ENCODE measurements at regions not wholly inside any gene's neighbourhood (a gene's known extent, or its start where the extent isn't known, plus 50 kb on each side); places are given as distances from the start of the nearest gene placed in this dataset.

DNA sequence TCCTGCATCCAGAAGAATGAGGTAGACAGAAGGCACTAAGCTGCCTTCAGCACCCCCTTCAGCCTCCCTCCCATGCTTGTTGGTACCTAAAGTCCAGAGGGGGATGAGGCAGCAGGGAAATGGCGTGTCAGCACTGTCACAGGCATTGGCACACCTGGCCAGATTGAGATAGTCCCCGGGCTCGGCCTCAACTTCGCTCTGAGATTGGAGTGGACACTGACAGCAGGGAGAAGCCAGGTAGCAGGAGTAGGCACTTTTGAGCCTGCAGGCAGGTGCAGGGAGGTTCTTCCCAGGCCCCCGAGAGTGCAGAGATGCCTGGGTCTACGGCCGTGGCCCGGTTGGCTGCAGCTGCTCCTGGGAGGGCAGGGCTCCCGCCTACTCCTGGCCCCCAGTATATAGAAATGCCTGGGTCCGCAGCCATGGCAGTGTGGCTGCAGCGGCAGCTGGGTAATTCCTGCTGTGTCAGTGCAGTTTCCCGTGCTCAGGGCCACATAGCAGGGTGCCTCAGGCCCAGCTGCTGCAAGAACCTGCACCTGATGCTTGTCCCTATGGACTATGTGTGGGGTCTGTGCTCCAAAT lies 160.3 kb downstream of the SLITRK6 start:
- TF ChIP-seq, protein P1, sequence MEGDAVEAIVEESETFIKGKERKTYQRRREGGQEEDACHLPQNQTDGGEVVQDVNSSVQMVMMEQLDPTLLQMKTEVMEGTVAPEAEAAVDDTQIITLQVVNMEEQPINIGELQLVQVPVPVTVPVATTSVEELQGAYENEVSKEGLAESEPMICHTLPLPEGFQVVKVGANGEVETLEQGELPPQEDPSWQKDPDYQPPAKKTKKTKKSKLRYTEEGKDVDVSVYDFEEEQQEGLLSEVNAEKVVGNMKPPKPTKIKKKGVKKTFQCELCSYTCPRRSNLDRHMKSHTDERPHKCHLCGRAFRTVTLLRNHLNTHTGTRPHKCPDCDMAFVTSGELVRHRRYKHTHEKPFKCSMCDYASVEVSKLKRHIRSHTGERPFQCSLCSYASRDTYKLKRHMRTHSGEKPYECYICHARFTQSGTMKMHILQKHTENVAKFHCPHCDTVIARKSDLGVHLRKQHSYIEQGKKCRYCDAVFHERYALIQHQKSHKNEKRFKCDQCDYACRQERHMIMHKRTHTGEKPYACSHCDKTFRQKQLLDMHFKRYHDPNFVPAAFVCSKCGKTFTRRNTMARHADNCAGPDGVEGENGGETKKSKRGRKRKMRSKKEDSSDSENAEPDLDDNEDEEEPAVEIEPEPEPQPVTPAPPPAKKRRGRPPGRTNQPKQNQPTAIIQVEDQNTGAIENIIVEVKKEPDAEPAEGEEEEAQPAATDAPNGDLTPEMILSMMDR (IDR thresholded peaks at IDR 0.05; ENCODE audit: low read length) = no peak
- no peak for TF ChIP-seq EZH2 (IDR thresholded peaks at IDR 0.05; ENCODE audit: borderline replicate concordance, low read length)
